GM18867 (cell line): ENCODE measurements at regions not wholly inside any gene's neighbourhood (a gene's known extent, or its start where the extent isn't known, plus 50 kb on each side); places are given as distances from the start of the nearest gene placed in this dataset.

Experiments used
- ATAC-seq: cut with Tn5 transposase; IDR thresholded peaks from one replicate; pipeline ENCODE4 v1.9.1; 2021; ENCODE audit warnings: mild to moderate bottlenecking, moderate library complexity; ENCODE audit not compliant: unreplicated experiment

DNA sequence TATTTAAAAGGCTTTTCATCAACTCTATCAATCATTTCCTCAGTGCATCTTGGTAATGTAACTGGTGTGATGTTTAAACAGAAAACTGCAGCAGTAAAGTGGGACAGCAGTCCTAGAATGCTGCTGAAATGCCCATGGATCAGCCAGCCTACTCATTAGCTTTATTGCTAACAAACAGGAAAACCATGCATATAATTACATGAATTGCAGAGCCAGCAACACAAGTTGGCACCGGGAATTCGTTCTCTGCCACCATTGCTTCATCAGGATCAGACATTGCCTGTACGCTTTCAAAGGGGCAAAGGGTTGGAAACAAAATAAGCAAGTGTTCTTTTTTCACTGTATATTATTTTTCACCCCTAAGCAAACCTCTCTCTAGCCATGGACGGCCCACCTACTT is 276.2 kb upstream of the LRRC7 start:
- ATAC-seq: no peak

DNA sequence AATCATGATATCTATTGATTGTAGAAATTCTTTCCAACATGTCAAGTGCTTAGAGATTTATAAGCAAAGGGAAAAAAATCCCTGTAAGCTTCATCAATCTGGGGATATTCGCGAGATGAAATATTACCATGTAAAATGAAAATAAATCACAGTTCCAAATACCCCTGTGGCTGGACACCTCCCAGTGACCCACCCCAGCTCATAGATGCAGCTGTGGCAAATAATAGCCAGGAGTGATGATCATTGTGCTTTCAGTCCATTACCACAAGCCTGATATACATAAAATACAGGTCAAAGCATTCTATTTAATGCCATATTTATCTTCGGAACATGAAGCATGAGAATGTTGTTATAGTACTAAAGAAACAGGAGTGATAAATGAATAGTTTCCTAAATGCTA is 274.9 kb upstream of the LRRC7 start:
- no peak for ATAC-seq

DNA sequence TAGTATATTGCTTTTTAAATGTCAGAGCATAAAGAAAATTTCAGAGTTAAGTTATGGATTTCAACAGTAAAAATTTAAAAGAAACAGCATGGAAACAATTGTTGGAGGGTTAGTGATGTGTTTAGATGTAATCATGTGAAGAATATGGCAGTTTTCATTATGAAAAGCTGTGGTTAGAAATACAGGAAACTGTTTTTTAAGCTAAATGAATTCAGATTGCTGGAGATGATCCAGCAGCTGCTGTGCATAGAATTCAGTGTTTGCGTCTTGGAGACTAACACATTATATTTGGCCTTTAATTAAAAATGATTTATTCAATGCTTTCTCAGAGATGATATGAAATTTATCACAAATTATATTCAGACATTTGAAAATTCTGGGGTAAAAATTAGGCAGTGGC is 273.6 kb upstream of the LRRC7 start:
- no peak for ATAC-seq

DNA sequence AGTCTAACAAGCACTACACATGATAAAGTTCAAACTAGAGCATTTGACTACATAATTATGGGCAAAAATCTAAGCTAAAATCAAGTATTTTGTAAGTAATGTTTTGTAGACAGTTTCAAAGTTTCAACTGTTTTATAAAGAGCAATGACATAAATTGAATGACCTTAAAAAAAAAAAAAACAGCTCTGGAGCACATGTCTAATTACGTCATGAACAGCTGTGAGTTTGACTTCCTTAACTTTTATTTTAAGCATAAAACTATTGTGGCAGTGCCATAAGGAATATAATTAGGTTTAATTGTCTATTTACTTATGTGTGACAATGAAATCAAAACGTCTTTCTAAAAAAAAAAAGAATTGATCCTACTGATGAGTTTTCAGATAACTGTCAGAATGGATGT is 272.5 kb upstream of the LRRC7 start:
- ATAC-seq: no peak

DNA sequence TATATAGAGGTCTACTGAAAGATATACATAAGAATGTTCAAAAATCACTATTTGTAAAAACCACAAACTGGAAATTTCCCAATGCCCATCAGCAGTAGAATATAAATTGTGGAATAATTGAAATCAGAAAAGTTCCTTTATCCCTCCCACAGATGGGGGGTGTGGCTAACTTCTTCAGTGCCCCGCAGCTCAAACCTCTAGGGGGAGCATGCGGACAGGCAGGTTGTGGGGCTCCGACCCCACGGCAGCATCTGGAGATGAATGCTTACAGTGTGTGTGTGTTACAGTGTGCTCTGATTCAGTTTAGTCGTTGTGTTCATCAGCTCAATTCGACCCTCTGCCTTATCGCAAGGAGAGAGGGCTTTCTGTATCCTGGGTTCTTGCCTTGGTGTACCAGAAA is 262.1 kb upstream of the LRRC7 start:
- ATAC-seq: peak; percentile 75

DNA sequence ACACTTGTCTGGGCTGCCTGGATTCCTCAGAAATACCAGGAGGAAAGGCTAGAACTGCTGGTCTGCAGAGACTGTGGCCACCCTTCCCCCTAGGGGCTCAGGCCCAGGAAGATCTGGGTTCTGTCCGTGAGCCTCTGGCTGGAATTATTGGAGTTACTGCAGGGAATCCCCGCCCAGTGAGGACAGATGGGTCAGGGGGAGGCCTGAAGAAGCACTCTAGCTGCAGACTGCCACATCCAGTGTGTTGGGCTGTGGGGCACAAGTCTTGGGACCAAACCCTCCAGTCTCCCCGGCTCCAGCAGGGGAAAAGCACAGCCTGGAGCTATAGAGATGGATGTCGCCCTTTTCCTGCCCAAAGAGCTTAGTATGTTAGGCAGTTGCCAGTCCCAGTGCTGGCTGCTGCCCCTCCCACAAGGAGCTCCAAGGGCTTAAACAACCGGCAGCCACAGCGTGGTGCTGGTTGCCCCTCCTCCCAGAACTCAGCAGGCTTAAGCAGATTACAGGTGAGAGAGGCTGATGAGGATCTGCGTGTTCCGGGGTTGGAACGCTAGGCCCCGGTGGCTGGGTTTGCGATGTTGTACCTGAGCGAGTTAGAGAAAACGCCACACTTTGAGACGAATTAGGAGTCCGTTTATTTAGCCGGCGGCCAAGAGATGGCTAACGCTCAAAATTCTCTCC is 255.5 kb upstream of the LRRC7 start:
- ATAC-seq: no peak

DNA sequence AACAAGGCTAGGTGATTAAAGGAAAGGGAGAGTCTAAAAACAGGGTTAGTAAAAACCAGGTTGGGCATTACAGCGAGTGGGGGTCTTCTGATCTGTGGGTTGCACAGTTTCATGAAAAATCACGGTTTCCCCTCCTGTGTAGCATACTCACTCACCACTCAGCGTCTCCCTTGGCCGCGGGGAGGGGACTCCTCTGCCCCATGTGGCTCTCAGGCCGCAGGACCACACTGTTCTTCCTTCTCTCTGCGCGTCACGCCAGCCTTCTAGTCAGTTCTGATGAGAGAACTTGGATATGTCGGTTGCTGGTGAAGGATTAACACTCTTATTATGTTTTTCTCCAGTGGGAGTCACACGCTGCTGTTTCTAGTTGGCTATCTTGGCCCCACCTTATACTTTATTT is 254.6 kb upstream of the LRRC7 start:
- ATAC-seq: no peak

DNA sequence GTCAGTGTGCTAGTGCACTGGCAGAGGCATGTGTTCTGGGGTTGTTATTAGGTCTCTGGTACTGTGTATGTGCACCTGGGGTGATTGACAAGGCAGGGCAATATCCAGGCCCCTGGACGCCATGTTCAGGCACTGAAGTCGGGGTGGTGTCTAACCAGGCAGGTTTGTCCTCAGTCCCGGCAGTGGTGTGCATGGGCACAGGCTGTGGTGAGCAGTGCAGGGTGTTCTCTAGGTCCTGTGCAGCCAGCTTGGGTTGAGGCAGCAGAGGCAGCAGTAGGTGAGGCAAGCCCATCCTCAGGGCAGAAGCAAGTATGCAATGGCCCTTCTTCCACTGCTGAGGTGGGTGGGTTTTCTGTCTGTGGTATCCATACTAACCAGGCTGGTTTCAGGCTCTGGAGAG is 252.3 kb upstream of the LRRC7 start:
- no peak for ATAC-seq

DNA sequence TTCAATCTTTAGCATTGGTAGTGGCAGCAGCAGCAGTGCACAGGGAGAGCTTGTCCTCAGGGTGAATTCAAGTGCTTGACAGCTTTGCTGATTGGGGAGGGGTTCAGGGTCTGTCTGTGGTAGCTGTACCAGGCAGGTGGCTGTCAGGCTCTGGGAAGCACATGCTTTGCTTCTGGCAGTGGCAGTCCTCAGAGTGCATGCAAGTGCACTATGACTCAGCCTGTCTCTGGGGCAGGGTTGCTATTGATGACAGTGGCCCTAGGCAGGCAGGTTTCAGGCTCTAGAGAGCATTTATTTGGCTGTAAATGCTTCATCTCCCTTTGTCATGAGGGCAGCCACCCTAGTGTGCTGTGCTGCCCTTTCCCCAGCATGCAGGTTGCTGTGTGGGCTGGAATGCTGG is 251.9 kb upstream of the LRRC7 start:
- ATAC-seq: no peak

DNA sequence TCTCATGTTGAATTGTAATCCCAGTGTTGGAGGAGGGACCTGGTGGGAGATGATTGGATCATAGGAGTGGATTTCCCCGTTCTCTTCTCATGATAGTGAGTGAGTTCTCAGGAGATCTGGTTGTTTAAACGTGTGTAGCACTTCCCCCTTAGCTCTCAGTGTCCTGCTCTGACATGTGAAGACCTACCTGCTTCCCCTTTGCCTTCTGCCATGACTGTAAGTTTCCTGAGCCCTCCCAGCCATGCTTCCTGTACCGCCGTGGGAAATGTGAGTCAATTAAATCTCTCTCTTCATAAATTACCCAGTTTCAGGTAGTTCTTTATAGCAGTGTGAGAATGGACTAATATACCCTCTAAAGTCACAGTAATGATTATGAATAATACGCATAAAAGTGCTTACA is 248.4 kb upstream of the LRRC7 start:
- ATAC-seq: no peak

DNA sequence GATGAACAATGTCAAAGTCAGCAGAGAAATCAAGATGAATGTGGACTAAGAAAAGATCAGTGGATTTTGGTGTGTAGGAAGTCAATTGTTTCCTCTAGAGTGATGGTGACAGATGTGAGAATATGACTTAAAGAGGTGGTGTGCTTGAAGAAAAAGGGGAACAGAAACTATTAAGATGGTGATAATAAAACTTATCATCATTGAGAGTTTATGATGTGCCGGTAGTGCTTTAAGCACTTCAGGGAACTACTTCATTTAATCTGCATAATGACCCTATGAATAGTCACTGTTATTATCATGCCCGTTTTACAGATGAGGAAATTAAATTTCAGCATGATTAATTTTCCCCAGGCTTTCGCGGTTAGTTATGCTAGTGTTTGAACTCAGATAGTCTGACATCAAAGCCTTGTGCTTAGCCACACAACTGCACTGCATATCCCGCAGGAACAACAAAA is 246.9 kb upstream of the LRRC7 start:
- ATAC-seq: peak; percentile 90

DNA sequence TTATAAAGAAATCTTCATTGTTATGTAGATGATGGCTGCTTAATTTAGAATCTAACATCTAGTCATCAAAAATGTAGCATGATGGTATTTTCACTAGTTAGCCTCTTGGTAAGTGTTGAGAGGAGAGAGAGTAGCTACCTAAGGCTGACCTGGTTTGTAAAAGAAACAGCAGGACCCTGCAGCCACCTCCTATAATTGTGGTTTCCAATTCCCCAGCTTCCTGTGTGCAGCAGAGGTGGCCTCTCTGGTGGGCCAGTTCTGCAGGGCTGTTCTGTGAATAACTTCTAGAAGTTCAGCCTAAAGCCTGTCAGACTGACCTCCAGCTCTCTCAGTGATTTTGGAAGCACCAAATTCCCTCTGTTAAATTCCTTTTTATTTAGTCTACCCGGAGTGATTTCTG is 246.4 kb upstream of the LRRC7 start:
- ATAC-seq: no peak

DNA sequence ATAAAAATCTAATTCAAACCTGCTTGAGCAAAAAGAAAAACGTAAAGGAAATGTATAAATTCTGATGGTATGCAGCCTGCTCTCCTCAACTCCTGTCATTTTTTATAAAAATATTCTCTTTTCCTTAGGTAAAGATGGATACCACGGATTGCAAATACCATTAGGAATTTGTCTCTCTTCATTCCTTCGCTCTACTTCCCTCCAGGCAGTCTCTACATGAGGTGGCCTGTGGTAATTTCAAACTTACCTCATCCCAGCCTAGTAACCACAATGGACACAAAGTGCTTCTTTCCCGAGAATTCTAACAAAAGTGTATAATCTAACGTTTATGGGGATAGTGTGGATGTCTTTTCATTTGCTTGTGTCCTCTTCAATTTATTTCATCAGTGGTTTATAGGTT is 239.5 kb upstream of the LRRC7 start:
- ATAC-seq: no peak

DNA sequence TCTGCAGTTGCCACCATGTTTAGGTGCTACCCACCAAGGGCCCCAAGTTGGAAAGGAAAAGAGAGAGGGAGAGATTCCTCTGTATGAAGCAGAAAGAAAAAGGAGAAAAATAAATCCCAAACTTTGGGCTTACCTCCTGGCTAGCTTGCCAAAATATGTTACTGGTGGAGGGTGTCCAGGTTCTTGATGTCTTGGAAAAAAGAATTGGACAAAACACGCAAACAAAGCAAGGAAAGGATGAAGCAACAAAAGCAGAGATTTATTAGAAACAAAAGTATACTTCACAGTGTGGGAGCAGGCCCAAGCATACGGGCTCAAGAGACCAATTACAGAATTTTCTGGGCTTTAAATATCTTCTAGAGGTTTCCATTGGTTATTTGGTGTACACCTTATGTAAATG is 204.5 kb upstream of the LRRC7 start:
- ATAC-seq: no peak

DNA sequence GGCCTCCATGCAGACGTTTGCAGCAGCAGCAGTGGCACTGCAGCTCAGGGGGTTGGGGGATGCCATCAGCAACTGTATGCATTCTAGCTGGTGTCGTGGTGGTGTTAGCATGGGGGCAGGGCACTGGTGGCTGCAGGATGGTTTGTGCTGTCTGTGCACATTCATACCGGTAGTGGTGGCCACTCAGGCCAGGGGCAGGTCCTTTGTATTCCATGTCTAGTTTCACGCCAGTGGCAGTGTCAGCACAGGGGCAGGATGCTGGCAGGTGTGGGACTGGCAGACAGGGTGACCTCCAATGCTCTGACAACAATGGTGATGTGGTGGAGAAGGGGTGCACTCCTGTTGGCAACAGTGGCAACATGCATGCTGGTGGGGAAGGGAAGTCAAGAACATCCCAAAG is 194.2 kb upstream of the LRRC7 start:
- ATAC-seq: no peak

DNA sequence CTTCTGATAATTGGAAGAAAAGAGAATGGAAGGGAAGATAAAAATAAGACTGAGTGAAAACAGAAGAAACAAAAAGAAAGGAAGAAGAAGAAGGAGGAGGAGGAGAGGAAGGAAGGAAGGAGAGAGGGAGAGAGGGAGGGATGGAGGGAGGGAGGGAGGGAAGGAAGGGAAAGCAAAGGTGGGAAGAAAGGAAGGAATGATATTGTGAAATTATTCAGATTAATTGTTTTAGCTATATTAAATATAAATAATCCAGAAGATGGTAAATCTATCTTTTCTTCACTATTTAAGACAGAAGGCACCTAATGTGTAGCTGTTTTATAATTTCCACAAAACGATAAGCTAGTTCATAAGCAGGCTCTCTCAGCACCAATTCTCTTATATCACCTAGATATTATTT is 191.3 kb upstream of the LRRC7 start:
- no peak for ATAC-seq

DNA sequence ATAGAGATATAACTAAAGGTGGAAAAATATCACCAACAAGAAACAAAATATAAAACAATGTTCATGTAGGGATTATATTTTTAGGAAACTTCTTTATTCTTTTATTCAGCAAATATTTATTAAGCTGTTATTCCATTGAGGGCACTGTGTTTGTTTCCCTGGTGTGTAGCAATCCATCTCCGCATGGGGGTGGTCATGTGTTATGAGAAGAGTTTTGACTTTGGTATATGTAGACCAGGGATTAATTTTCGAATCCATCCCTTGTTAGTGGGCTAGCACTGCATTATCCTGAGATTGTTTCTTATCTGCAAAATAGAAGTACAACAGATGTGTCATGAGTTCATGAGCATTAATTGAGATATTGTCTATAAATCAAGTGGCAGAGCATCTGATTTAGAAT is 190.2 kb upstream of the LRRC7 start:
- ATAC-seq: no peak

DNA sequence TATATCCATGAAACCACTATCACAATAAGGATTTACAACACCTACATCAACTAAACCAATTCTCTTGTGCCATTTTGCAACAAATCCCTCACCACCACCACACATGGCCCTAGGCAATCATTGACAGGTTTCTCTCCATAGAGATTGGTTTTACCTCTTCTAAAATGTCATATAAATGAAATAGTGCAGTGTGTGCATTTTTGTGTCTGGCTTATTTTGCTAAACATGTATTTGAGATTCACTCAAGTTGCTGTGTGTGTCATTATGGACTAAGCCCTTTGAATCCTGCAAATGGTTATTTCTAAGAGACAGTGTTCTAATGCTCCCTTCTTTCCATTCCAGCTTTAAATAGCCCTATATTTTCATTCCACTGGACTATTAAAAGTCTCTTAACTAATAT is 179.7 kb upstream of the LRRC7 start:
- no peak for ATAC-seq

DNA sequence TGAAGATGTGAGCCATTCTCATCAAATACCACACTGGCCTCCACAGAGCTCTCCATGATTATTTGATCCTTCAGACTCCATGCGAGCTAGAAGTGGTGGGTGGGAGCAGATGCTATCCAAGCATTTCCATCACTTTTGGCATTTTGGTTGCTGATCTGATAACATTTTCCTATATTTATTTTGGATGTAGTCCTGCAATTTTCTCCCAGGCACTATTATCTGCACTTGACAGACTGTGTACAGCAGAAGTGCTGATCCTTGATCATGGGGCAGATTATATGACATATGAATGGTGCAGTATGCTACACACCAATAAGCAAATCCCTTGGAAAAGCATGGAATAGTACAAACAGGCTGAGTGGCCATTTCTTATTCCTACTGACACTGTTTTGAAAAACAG is 167.6 kb upstream of the LRRC7 start:
- ATAC-seq: no peak

DNA sequence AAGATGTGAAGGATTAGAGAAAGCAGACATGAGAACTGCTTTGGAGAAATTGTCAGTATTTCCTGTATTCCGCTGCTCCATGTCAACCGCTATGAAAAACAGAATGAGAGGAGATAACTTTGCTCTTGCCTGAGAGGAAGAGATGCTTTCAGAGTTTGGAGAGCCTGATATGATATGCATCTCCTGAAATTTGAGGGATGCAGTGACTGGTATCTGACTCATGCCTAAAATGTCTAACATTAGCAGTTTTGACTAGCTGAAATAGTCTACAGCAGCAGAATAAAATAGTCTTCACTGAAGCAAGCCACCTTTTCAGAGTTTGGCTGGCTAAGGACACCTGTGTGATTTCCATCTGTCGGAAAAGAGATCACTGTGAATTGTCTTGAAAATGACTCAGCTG is 165.8 kb upstream of the LRRC7 start:
- no peak for ATAC-seq

DNA sequence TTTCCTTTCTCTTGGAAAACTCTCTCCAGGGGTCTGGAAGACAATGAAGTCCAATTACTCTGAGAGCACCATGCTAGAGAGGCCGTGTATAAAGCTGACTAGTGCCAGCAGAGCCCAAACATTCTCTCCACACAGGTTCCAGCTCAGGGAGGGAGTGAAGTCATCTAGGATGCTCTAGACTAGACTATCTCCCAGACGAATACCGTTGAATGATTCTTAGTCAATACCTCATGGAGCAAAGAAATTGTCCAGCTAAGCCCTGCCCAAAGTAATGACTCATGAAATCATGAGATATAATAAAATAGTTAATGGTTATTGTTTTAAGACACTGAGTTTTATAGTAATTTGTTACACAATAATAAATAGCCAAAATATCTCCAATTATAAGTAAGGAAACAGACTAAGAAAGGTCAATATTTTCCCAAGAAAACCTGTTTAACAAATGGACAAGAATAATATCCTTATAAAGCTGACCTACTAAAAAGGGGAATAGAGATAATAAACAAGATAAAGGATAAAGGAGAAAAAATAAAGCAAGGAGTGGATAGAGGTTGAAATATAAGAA is 163.9 kb upstream of the LRRC7 start:
- ATAC-seq: no peak

DNA sequence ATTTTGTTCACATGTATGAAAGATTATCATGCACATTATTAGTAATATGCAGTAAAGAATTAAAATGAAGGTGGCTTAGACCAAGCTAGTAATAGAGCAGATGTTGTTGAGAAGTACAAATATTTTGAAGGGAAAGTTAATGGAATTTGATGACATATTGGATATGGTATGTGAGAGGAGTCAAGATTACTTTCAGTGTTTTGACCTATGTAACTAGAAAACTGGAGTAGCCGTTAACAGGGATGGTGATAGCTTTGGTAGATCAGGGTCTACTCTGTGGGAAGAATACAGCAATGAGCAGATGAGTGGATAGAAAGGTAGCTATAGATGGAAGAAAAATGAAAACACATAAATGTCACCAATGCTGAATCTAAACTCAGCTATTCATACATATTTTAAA is 163.2 kb upstream of the LRRC7 start:
- no peak for ATAC-seq

DNA sequence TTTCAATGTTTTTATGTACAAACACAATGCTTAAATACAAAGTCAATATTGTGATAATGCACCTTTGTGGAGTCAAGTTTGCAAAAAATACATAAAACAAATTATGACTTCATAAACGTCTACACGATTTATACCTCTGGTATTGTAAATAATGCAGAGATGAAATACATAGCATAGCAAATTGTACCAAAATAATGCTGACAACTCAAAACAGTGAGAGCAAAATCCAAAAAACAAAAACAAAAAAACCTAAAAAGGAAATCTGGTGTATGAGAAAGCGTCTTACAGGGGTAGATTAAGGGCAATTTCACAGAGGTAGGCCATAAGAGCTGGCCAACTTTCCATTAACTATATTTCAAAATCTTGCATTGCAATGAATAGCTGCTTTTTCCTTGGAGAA is 161.5 kb upstream of the LRRC7 start:
- no peak for ATAC-seq
